ENCODE measurements at regions not wholly inside any gene's neighbourhood (a gene's known extent, or its start where the extent isn't known, plus 50 kb on each side); places are given as distances from the start of the nearest gene placed in this dataset.
"Not testable (repeated sequence)": the region's sequence is repeated elsewhere in the genome, so short reads cannot be mapped to it uniquely, and the experiment has no call there.

- DNase-seq (ENCODE audit: extremely low spot score) = no peak
- ChIA-PET CTCF (no interaction called here), POLR2A (no interaction called here)
- TF ChIP-seq L3MBTL2 (conservative IDR thresholded peaks at IDR 0.05) (no peak), FOXA1 (IDR thresholded peaks at IDR 0.05) (no peak), PKNOX1 (IDR thresholded peaks at IDR 0.05) (no peak), LEF1 (IDR thresholded peaks at IDR 0.05; ENCODE audit: borderline replicate concordance) (no peak), SP1 (IDR thresholded peaks at IDR 0.05) (no peak), SUZ12 (IDR thresholded peaks at IDR 0.05) (no peak), FOXK2 (IDR thresholded peaks at IDR 0.05) (no peak), TARDBP (IDR thresholded peaks at IDR 0.05) (no peak), ELF4 (IDR thresholded peaks at IDR 0.05) (no peak), CTBP1 (IDR thresholded peaks at IDR 0.05; ENCODE audit: borderline replicate concordance) (no peak), ZNF384 (IDR thresholded peaks at IDR 0.05) (no peak), FOXM1 (IDR thresholded peaks at IDR 0.05; ENCODE audit: borderline replicate concordance) (no peak), BHLHE40 (IDR thresholded peaks at IDR 0.05; ENCODE audit: borderline replicate concordance) (no peak), HDGF (IDR thresholded peaks at IDR 0.05; ENCODE audit: borderline replicate concordance) (no peak), NFRKB (IDR thresholded peaks at IDR 0.05) (no peak), ARNT (IDR thresholded peaks at IDR 0.05) (no peak)
These were observed 222.9 kb downstream of the DPY19L2 start for GRCh38 chr12:63445224-63445880.

GRCh38 chr12:63440048-63440447, 228.2 kb downstream of the DPY19L2 start:
- POLR2A ChIA-PET = no interaction called here

GRCh38 chr12:63434384-63434783, 233.9 kb downstream of the DPY19L2 start:
- CTCF ChIA-PET; POLR2A ChIA-PET; DNase-seq (ENCODE audit: extremely low spot score): not testable (repeated sequence)

More at GRCh38 chr12:63440048-63440447, 228.2 kb downstream of the DPY19L2 start:
- CTCF ChIA-PET = no interaction called here
- TF ChIP-seq SP1 (IDR thresholded peaks at IDR 0.05) (no peak), FOXM1 (IDR thresholded peaks at IDR 0.05; ENCODE audit: borderline replicate concordance) (no peak), NFRKB (IDR thresholded peaks at IDR 0.05) (no peak), CTBP1 (IDR thresholded peaks at IDR 0.05; ENCODE audit: borderline replicate concordance) (no peak), ELF4 (IDR thresholded peaks at IDR 0.05) (no peak), HDGF (IDR thresholded peaks at IDR 0.05; ENCODE audit: borderline replicate concordance) (no peak), PKNOX1 (IDR thresholded peaks at IDR 0.05) (no peak), BHLHE40 (IDR thresholded peaks at IDR 0.05; ENCODE audit: borderline replicate concordance) (no peak), SUZ12 (IDR thresholded peaks at IDR 0.05) (no peak), L3MBTL2 (conservative IDR thresholded peaks at IDR 0.05) (no peak), TARDBP (IDR thresholded peaks at IDR 0.05) (no peak), LEF1 (IDR thresholded peaks at IDR 0.05; ENCODE audit: borderline replicate concordance) (no peak)
- no peak for DNase-seq (ENCODE audit: extremely low spot score)

GRCh38 chr12:63427969-63428368, 240.3 kb downstream of the DPY19L2 start:
- CTCF ChIA-PET; DNase-seq (ENCODE audit: extremely low spot score); POLR2A ChIA-PET: not testable (repeated sequence)

- DNase-seq (ENCODE audit: extremely low spot score); CTCF ChIA-PET; POLR2A ChIA-PET: not testable (repeated sequence)
These were observed 241.3 kb downstream of the DPY19L2 start for GRCh38 chr12:63427029-63427428.

- DNase-seq (ENCODE audit: extremely low spot score) = no peak
- ChIA-PET POLR2A (no interaction called here), CTCF (no interaction called here)
- TF ChIP-seq PKNOX1 (IDR thresholded peaks at IDR 0.05) (no peak), L3MBTL2 (conservative IDR thresholded peaks at IDR 0.05) (no peak), FOXK2 (IDR thresholded peaks at IDR 0.05) (no peak), BHLHE40 (IDR thresholded peaks at IDR 0.05; ENCODE audit: borderline replicate concordance) (no peak)
These were observed 243.6 kb downstream of the DPY19L2 start for GRCh38 chr12:63424671-63425070.

GRCh38 chr12:63423839-63424238, 244.5 kb downstream of the DPY19L2 start:
- CTCF ChIA-PET = no interaction called here
- POLR2A ChIA-PET = no interaction called here
- no peak for DNase-seq (ENCODE audit: extremely low spot score)
- TF ChIP-seq FOXK2 (IDR thresholded peaks at IDR 0.05) (no peak), FOXM1 (IDR thresholded peaks at IDR 0.05; ENCODE audit: borderline replicate concordance) (no peak), SUZ12 (IDR thresholded peaks at IDR 0.05) (no peak), ZNF384 (IDR thresholded peaks at IDR 0.05) (no peak), ARNT (IDR thresholded peaks at IDR 0.05) (no peak), SP1 (IDR thresholded peaks at IDR 0.05) (no peak), L3MBTL2 (conservative IDR thresholded peaks at IDR 0.05) (no peak), PKNOX1 (IDR thresholded peaks at IDR 0.05) (no peak), ELF4 (IDR thresholded peaks at IDR 0.05) (no peak), NFRKB (IDR thresholded peaks at IDR 0.05) (no peak), LEF1 (IDR thresholded peaks at IDR 0.05; ENCODE audit: borderline replicate concordance) (no peak), FOXA1 (IDR thresholded peaks at IDR 0.05) (no peak), TARDBP (IDR thresholded peaks at IDR 0.05) (no peak), BHLHE40 (IDR thresholded peaks at IDR 0.05; ENCODE audit: borderline replicate concordance) (no peak), HDGF (IDR thresholded peaks at IDR 0.05; ENCODE audit: borderline replicate concordance) (no peak), CTBP1 (IDR thresholded peaks at IDR 0.05; ENCODE audit: borderline replicate concordance) (no peak)
